HCT116 (cell line): ENCODE measurements at regions not wholly inside any gene's neighbourhood (a gene's known extent, or its start where the extent isn't known, plus 50 kb on each side); places are given as distances from the start of the nearest gene placed in this dataset.

Experiments used
- ATAC-seq: fragments of 200-7000 bp; cut with Tn5 transposase; 2 replicates; pipeline ENCODE4 v1.9.1; 2020; ENCODE audit warnings: mild to moderate bottlenecking, moderate library complexity
- BruUV-seq: library from RNA; stranded (reverse); fragments of 400-500 nt; replicated peaks from 2 replicates; lab custom pipeline; 2021; lab: Mats Ljungman, UMichigan
- CTCF ChIA-PET: fragments of 300-600 bp; sonication (Branson Sonifier 250); formaldehyde crosslinking; loops from one replicate; lab custom pipeline; 2021; ENCODE audit warnings: antibody characterized with exemption; lab: Charles Lee
- POLR2A ChIA-PET: fragments of 300-600, 350-600 bp; sonication (Branson Sonifier 250); formaldehyde crosslinking; loops from one replicate; lab custom pipeline; 2021; ENCODE audit warnings: antibody characterized with exemption; lab: Charles Lee
- RAD21 ChIA-PET, 2 experiments: fragments of 300-600 bp; sonication (Branson Sonifier 250); formaldehyde crosslinking; loops; one replicate each; lab custom pipeline; 2023; ENCODE audit warnings: low total read pairs in 2 of 2; ENCODE audit not compliant: uncharacterized antibody in 2 of 2, unreplicated experiment in 2 of 2, low non-redundant PET in 1 of 2; lab: Charles Lee
- DNase-seq: peaks from one replicate; pipeline ENCODE4 v3.0.0-alpha.2; 2010; ENCODE audit warnings: low read depth, low spot score
- H2AFZ ChIP-seq: fragments of 200-600 bp; shearing (Covaris generic), sonication (generic); 2 replicates; pipeline ENCODE4 v1.6.1; 2017; ENCODE audit warnings: low read depth, mixed run types, mixed read lengths, antibody characterized with exemption, low read length; ENCODE audit not compliant: poor library complexity, severe bottlenecking
- H3K27ac ChIP-seq: 2 replicates; pipeline ENCODE4 v1.5.1; 2012; ENCODE audit warnings: low read depth, low read length
- H3K27me3 ChIP-seq: fragments of 200-600 bp; sonication (generic); 2 replicates; pipeline ENCODE4 v1.6.1; 2016; ENCODE audit warnings: mixed run types, low read length, mixed read lengths; ENCODE audit not compliant: insufficient read depth
- H3K36me3 ChIP-seq, 2 experiments: fragments of 200-500 bp in 1 of 2; fragments of 200-600 bp in 1 of 2; sonication (Bioruptor generic) in 1 of 2; sonication (generic) in 1 of 2; 2 replicates each; pipeline versions ENCODE4 v1.5.1 to v1.6.1; 2014 to 2016; ENCODE audit warnings: low read length in 2 of 2, inconsistent platforms in 1 of 2, mixed read lengths in 1 of 2, mixed run types in 1 of 2; ENCODE audit not compliant: insufficient read depth in 2 of 2, control insufficient read depth in 1 of 2
- H3K4me1 ChIP-seq, 2 experiments: fragments of 200-600 bp in 1 of 2; sonication (generic) in 1 of 2; 2 replicates each; pipeline versions ENCODE4 v1.5.1 to v1.6.1; 2012 to 2017; ENCODE audit warnings: low read length in 2 of 2, inconsistent platforms in 1 of 2, mild to moderate bottlenecking in 1 of 2, mixed read lengths in 1 of 2, mixed run types in 1 of 2, moderate library complexity in 1 of 2; ENCODE audit not compliant: insufficient read depth in 2 of 2, control insufficient read depth in 1 of 2
- H3K4me2 ChIP-seq: fragments of 200-600 bp; sonication (generic); 2 replicates; pipeline ENCODE4 v1.6.1; 2017; ENCODE audit warnings: mixed run types, low read length, mixed read lengths
- H3K4me3 ChIP-seq, 2 experiments: fragments of 200-600 bp in 1 of 2; sonication (generic) in 1 of 2; replicated peaks in 1 of 2; 2 replicates each; pipeline ENCODE4 v1.5.1; 2011 to 2016; ENCODE audit warnings: low read length in 2 of 2, control low read depth in 1 of 2, low read depth in 1 of 2, mild to moderate bottlenecking in 1 of 2, mixed read lengths in 1 of 2, mixed run types in 1 of 2
- H3K79me2 ChIP-seq: fragments of 200-600 bp; sonication (generic); 2 replicates; pipeline ENCODE4 v1.6.1; 2017; ENCODE audit warnings: mild to moderate bottlenecking, mixed run types, low read length, moderate library complexity, mixed read lengths; ENCODE audit not compliant: insufficient read depth
- H3K9ac ChIP-seq: fragments of 200-600 bp; sonication (generic); 2 replicates; pipeline ENCODE4 v1.6.1; 2016; ENCODE audit warnings: low read length, mixed read lengths
- H3K9me2 ChIP-seq: fragments of 200-600 bp; sonication (generic), shearing (Covaris generic); 2 replicates; pipeline ENCODE4 v1.6.1; 2017; ENCODE audit warnings: mixed run types, mild to moderate bottlenecking, moderate library complexity; ENCODE audit not compliant: insufficient read depth
- H3K9me3 ChIP-seq, 2 experiments: fragments of 200-500 bp in 1 of 2; fragments of 200-600 bp in 1 of 2; sonication (Bioruptor generic) in 1 of 2; sonication (generic) in 1 of 2; 2 replicates each; pipeline ENCODE4 v1.6.1; 2014 to 2017; ENCODE audit warnings: low read length in 2 of 2, mixed read lengths in 2 of 2, inconsistent platforms in 1 of 2, low read depth in 1 of 2, mild to moderate bottlenecking in 1 of 2, mixed run types in 1 of 2, moderate library complexity in 1 of 2; ENCODE audit not compliant: control insufficient read depth in 1 of 2, insufficient read depth in 1 of 2
- H4K20me1 ChIP-seq: fragments of 200-600 bp; sonication (generic), shearing (Covaris generic); 2 replicates; pipeline ENCODE4 v1.6.1; 2017; ENCODE audit warnings: mixed run types, mild to moderate bottlenecking, moderate library complexity; ENCODE audit not compliant: insufficient read depth
- CBX3 ChIP-seq: IDR thresholded peaks from 2 replicates; pipeline ENCODE4 v1.6.1; 2012; ENCODE audit warnings: low read depth
- EGR1 ChIP-seq: IDR thresholded peaks from 2 replicates; pipeline ENCODE4 v1.6.1; 2012; ENCODE audit warnings: low read depth
- FOSL1 ChIP-seq: IDR thresholded peaks from 2 replicates; pipeline ENCODE4 v1.6.1; 2012; ENCODE audit warnings: low read depth
- MAX ChIP-seq: IDR thresholded peaks from 2 replicates; pipeline ENCODE4 v1.6.1; 2012
- RAD21 ChIP-seq: IDR thresholded peaks from 2 replicates; pipeline ENCODE4 v1.6.1; 2012; ENCODE audit warnings: low read depth, mild to moderate bottlenecking
- REST ChIP-seq: IDR thresholded peaks from 2 replicates; pipeline ENCODE4 v1.6.1; 2012; ENCODE audit warnings: low read depth
- ZBTB33 ChIP-seq: IDR thresholded peaks from 2 replicates; pipeline ENCODE4 v1.6.1; 2011; ENCODE audit warnings: mild to moderate bottlenecking, low read length, moderate library complexity; ENCODE audit not compliant: insufficient replicate concordance; ENCODE audit errors: extremely low read depth
- ZNF274 ChIP-seq: fragments of 200-500 bp; sonication (Bioruptor generic); IDR thresholded peaks from 2 replicates; pipeline ENCODE4 v1.6.1; 2014; ENCODE audit warnings: mild to moderate bottlenecking, low read depth, low read length, inconsistent platforms
- intact Hi-C: fragments of 100-400 bp; cut with micrococcal nuclease; formaldehyde crosslinking; loops from 2 replicates; pipeline ENCODE4 v1.10.0; 2022
- TF ChIP-seq, protein P1 (sequence below), 3 experiments: fragments of 200-600 bp in 1 of 3; sonication (generic) in 1 of 3; IDR thresholded peaks in 2 of 3; conservative IDR thresholded peaks in 1 of 3; 2 replicates each; pipeline ENCODE4 v1.5.1; 2012 to 2017; ENCODE audit warnings: low read depth in 2 of 3, low read length in 2 of 3, antibody characterized with exemption in 1 of 3, borderline replicate concordance in 1 of 3, control low read depth in 1 of 3, mild to moderate bottlenecking in 1 of 3, mixed read lengths in 1 of 3, mixed run types in 1 of 3, moderate library complexity in 1 of 3; ENCODE audit not compliant: insufficient read depth in 1 of 3

DNA sequence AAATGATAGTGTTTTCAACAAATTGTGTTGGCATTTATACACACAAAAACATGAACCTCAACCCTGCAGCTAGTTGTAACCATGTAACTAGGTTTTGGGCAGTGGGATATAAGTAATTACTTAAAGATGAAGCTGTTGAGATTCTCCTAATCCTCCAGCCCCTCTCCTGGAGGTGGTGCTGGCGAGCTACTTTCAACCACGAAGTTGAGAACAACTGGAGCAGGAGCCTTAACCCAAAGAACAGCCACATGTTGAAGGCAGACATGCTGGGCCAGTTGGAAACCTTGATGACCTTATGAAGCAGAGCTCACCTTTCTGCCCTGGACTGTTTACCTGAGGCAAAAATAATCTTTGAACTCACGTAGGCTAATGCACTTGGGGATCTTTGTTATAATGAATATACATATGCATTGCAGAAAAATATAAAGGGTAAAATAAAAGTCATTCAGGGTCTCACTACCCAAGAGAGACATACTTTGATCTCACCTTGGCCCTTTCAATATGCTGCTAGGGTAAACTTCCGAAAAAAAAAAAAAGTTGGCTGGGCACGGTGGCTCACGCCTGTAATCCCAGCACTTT is 89.6 kb upstream of the NPAS2 start:
- no peak overlapping the region for H3K4me2 ChIP-seq
- H3K27ac ChIP-seq, result no peak overlapping the region
- H3K4me3 ChIP-seq, result no peak overlapping the region
- intact Hi-C loops, result loop anchor here (1.0 to 10.0 kb wide), 4 partner anchors 87 to 424 kb away; partner anchors contain the start of gene TBC1D8
- no peaks in the 10 kb centered on the region for H3K36me3 ChIP-seq
- ChIA-PET CTCF (interaction anchor here (0.7 to 2.2 kb wide), 17 partner anchors 10 to 488 kb away, joined by 3 to 25 read pairs (median 4); partner anchors contain the start of gene RPL31), POLR2A (interaction anchor here (0.6 to 3.5 kb wide), 3 partner anchors 121 to 276 kb away, joined by 3 to 15 read pairs (median 7); partner anchors contain the start of gene RPL31), RAD21 (interaction anchor here (0.6 to 0.9 kb wide), 4 partner anchors 141 to 1714 kb away, joined by 3 to 4 read pairs (median 3); no protein-coding TSS in a partner anchor)
- no peaks in the 10 kb centered on the region for H3K79me2 ChIP-seq
- peak; percentile 62 for DNase-seq
- no TSS peak for BruUV-seq
- TF ChIP-seq ZBTB33, result no peak
- TF ChIP-seq, protein P1, sequence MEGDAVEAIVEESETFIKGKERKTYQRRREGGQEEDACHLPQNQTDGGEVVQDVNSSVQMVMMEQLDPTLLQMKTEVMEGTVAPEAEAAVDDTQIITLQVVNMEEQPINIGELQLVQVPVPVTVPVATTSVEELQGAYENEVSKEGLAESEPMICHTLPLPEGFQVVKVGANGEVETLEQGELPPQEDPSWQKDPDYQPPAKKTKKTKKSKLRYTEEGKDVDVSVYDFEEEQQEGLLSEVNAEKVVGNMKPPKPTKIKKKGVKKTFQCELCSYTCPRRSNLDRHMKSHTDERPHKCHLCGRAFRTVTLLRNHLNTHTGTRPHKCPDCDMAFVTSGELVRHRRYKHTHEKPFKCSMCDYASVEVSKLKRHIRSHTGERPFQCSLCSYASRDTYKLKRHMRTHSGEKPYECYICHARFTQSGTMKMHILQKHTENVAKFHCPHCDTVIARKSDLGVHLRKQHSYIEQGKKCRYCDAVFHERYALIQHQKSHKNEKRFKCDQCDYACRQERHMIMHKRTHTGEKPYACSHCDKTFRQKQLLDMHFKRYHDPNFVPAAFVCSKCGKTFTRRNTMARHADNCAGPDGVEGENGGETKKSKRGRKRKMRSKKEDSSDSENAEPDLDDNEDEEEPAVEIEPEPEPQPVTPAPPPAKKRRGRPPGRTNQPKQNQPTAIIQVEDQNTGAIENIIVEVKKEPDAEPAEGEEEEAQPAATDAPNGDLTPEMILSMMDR (IDR thresholded peaks at IDR 0.05 in 2 of 3, conservative IDR thresholded peaks at IDR 0.05 in 1 of 3; ENCODE audit: borderline replicate concordance in 1 of 3, insufficient read depth in 1 of 3, low read depth in 2 of 3, low read length in 2 of 3), result peak; percentile 76 to 83 (median 77)
- no peak for TF ChIP-seq EGR1
- peak; percentile 92 for TF ChIP-seq RAD21
- TF ChIP-seq ZNF274, result no peak
- peak; percentile 81 for TF ChIP-seq MAX
- TF ChIP-seq CBX3, result peak; percentile 61; the same call in 1 of the 2 replicates
- TF ChIP-seq REST, result no peak
- no peak for TF ChIP-seq FOSL1
- H4K20me1 ChIP-seq, result no peaks in the 10 kb centered on the region
- H2AFZ ChIP-seq, result peak overlapping the region; percentile 32
- H3K27me3 ChIP-seq, result no peaks in the 10 kb centered on the region
- H3K4me1 ChIP-seq, result peaks cover 6 to 10% of the 10 kb centered on the region in 2 experiments; a peak in 3 of 4 replicates
- H3K9me2 ChIP-seq, result no peaks in the 10 kb centered on the region
- H3K9ac ChIP-seq, result no peak overlapping the region
- ATAC-seq, result peak; percentile 93
- H3K9me3 ChIP-seq, result no peaks in the 10 kb centered on the region
